Right lobe of liver (tissue), 6 donors: ENCODE measurements at regions not wholly inside any gene's neighbourhood (a gene's known extent, or its start where the extent isn't known, plus 50 kb on each side); places are given as distances from the start of the nearest gene placed in this dataset.

Experiments used
- ATAC-seq, 4 donors: fragments of 200-7000 bp; cut with Tn5 transposase; one replicate each; pipeline ENCODE4 v1.9.1; 2020; ENCODE audit warnings: mild to moderate bottlenecking in 4 of 4, moderate library complexity in 4 of 4
- DNase-seq, 3 donors: peaks; one replicate each; pipeline ENCODE4 v3.0.0-alpha.2; 2020
- H3K27ac ChIP-seq, 3 donors: fragments of 200-600 bp; one replicate each; pipeline ENCODE4 v1.8.0; 2022
- H3K27me3 ChIP-seq, 2 donors: fragments of 200-600 bp; one replicate each; pipeline ENCODE4 v1.8.0; 2022
- H3K36me3 ChIP-seq, 4 donors: fragments of 200-600 bp; sonication (generic) in 1 of 4; one replicate each; pipeline versions ENCODE4 v1.5.1 to v1.8.0; 2017 to 2022; ENCODE audit warnings: control low read depth in 1 of 4
- H3K4me1 ChIP-seq, 4 donors: fragments of 200-600 bp; sonication (generic) in 1 of 4; one replicate each; pipeline versions ENCODE4 v1.5.1 to v1.8.0; 2017 to 2022; ENCODE audit warnings: control low read depth in 1 of 4
- H3K4me3 ChIP-seq, 3 donors: fragments of 200-600 bp; one replicate each; pipeline ENCODE4 v1.8.0; 2022
- H3K9me3 ChIP-seq, 4 donors: fragments of 200-600 bp; sonication (generic) in 1 of 4; one replicate each; pipeline versions ENCODE4 v1.5.1 to v1.8.0; 2017 to 2022; ENCODE audit warnings: control low read depth in 1 of 4
- POLR2A ChIP-seq: fragments of 450-650 bp; IDR thresholded peaks from one replicate; pipeline ENCODE4 v1.6.1; 2017; ENCODE audit warnings: antibody characterized with exemption, mild to moderate bottlenecking
- WGBS: methylation state at CpG from one replicate; pipeline ENCODE4 v1.1.6; 2018; ENCODE audit warnings: low coverage, low lambda C conversion rate; ENCODE audit not compliant: insufficient coverage; ENCODE audit errors: missing lambda C conversion rate; 5-methylcytosine and 5-hydroxymethylcytosine counted together
- intact Hi-C, 2 donors: fragments of 100-400 bp; cut with DNase I; formaldehyde crosslinking; loops; one replicate each; pipeline versions ENCODE4 v1.11.2 to v1.14.1; 2022
- TF ChIP-seq, protein P1 (sequence below), 4 donors: fragments of 200-600 bp in 3 of 4; fragments of 450-650 bp in 1 of 4; IDR thresholded peaks; one replicate each; pipeline versions ENCODE4 v1.5.1 to v1.8.0; 2016 to 2022; ENCODE audit warnings: antibody characterized with exemption in 4 of 4, mild to moderate bottlenecking in 2 of 4
- donor health status: DM: no; HTN: yes; CAD: no.
- donor health status: DM: no; HTN: no; CAD: no.
- donor health status: DM: no; HTN: no; CAD: no.
- donor health status: DM: no; HTN: yes; CAD: no.
- donor health status: DM: no; HTN: yes; CAD: no.

DNA sequence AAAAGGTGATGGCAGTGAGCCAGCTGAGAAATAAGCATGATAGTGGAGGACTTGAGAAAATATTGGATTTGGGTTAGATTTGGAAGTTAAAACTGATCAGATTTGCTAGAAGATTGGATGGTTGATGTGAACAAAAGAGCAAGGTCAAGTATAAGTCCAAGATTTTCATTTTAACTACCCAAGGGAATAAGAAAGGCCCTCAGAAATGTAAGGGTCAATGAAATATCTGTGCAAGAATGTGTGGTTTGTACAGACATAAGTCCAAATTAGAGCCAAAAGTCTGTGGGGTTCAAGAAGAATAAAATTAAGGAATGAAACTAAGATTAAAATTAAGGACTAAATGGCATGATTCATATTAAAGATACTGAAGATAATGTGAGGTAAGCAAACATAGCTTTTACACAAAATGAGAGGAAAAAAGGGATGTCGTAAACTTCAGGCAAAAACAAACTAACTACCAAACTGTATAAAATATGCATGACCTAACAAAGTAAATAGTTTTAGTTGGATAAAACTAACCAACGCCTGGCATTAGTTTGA lies 78.4 kb upstream of the CACNA2D1 start:
- TF ChIP-seq, protein P1, sequence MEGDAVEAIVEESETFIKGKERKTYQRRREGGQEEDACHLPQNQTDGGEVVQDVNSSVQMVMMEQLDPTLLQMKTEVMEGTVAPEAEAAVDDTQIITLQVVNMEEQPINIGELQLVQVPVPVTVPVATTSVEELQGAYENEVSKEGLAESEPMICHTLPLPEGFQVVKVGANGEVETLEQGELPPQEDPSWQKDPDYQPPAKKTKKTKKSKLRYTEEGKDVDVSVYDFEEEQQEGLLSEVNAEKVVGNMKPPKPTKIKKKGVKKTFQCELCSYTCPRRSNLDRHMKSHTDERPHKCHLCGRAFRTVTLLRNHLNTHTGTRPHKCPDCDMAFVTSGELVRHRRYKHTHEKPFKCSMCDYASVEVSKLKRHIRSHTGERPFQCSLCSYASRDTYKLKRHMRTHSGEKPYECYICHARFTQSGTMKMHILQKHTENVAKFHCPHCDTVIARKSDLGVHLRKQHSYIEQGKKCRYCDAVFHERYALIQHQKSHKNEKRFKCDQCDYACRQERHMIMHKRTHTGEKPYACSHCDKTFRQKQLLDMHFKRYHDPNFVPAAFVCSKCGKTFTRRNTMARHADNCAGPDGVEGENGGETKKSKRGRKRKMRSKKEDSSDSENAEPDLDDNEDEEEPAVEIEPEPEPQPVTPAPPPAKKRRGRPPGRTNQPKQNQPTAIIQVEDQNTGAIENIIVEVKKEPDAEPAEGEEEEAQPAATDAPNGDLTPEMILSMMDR (IDR thresholded peaks at IDR 0.05), result no peak
- no peak for TF ChIP-seq POLR2A
- ATAC-seq (no peak), DNase-seq (no peak)
- H3K4me1 ChIP-seq, result no peaks in the 10 kb centered on the region
- 70% methylated on average over 2 of the region's 2 CpGs for WGBS
- H3K4me3 ChIP-seq, result no peak overlapping the region
- H3K9me3 ChIP-seq, result no peaks in the 10 kb centered on the region
- no peaks in the 10 kb centered on the region for H3K36me3 ChIP-seq
- H3K27me3 ChIP-seq, result no peaks in the 10 kb centered on the region
- intact Hi-C loops, result no loop called here
- H3K27ac ChIP-seq, result no peak overlapping the region

DNA sequence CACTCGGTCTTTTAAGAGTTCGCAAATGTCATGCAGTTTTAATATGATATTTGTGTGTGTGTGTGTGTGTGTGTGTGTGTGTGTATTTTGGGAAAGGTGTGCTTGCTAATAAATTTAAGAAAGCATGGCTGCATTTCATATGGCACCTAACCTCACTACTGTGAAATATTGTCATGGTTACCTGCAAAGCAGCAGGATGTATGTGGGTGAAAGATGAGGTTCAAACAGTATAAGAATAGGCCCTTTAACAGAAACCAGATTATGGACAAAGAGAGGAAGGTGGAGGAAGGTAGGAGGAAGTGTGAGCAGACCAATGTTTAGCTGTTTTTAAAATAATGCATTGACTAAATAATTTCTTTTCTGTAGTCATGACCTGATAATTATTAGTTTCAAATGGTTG lies 73.5 kb upstream of the CACNA2D1 start:
- WGBS, result 65% methylated on average over 2 of the region's 2 CpGs
- DNase-seq (no peak), ATAC-seq (no peak)
- no peak overlapping the region for H3K4me3 ChIP-seq
- H3K27me3 ChIP-seq, result no peaks in the 10 kb centered on the region
- H3K9me3 ChIP-seq, result no peaks in the 10 kb centered on the region
- H3K27ac ChIP-seq, result no peak overlapping the region
- intact Hi-C loops, result no loop called here
- no peaks in the 10 kb centered on the region for H3K4me1 ChIP-seq
- no peaks in the 10 kb centered on the region for H3K36me3 ChIP-seq
- TF ChIP-seq, protein P1 (IDR thresholded peaks at IDR 0.05), result no peak
- no peak for TF ChIP-seq POLR2A

DNA sequence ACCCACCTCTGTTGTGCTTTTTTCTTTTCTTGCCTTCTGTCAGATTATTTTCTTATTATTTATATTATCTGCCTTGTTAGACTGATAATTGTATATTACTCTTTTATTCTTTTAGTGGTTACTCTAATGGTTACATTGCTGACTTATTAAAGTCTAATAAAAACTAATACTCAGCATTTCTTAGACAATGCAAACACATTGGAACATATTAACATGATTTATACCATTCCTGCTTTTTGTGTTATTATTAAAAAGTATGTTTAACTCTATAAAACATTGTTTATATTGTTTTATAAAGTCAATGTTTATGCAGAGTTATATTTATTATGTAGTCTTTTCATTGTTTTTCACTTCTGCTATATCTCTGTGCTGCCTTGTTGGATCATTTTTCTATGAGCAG lies 68.0 kb upstream of the CACNA2D1 start:
- TF ChIP-seq, protein P1 (IDR thresholded peaks at IDR 0.05), result no peak
- TF ChIP-seq POLR2A, result no peak
- no peak overlapping the region for H3K27ac ChIP-seq
- intact Hi-C loops, result no loop called here
- no peak overlapping the region for H3K4me3 ChIP-seq
- H3K4me1 ChIP-seq, result no peaks in the 10 kb centered on the region
- H3K9me3 ChIP-seq, result no peaks in the 10 kb centered on the region
- H3K27me3 ChIP-seq, result no peaks in the 10 kb centered on the region
- DNase-seq, result no peak
- no peak for ATAC-seq
- H3K36me3 ChIP-seq, result no peaks in the 10 kb centered on the region

DNA sequence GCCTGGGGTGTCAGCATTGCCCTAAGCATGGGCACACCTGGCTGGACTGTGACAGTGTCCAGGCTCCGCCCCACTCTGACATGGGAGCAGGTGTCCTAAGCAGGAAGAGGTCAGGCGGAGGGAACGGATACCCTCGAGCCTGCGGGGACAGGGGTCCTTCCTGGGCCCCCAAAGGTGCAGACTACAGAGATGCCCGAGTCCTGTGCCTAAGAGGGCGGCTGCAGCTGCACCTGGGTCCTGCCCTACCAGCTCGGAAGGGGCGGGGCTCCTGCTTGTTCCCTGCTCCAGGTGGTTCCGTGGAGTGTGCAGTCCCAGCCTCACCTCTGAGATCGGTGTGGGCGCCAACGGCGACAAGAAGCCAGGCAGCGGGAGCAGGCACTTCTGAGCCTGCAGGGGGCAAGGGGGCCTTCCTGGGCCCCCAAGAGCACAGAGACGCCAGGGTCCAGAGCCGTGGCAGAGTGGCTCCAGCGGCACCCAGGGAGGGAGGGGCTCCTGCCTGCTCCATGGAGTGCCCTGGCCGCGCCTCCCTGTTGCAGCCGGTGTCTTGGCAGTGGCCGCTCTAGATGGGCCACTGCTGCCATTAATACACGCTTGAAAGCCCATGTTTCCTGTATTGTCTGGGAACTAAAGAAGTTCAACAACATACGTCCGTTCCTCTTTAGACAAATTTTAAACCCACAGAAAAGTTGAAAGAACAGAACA lies 64.5 kb upstream of the CACNA2D1 start:
- H3K27me3 ChIP-seq, result no peaks in the 10 kb centered on the region
- H3K4me3 ChIP-seq, result no peak overlapping the region
- H3K27ac ChIP-seq, result no peak overlapping the region
- no peak for DNase-seq
- ATAC-seq, result peak in 1 of 4 donors; percentile 32
- 24% methylated on average over 15 of the region's 25 CpGs for WGBS
- intact Hi-C loops, result no loop called here
- H3K9me3 ChIP-seq, result no peaks in the 10 kb centered on the region
- TF ChIP-seq POLR2A, result no peak
- TF ChIP-seq, protein P1 (IDR thresholded peaks at IDR 0.05), result no peak
- no peaks in the 10 kb centered on the region for H3K4me1 ChIP-seq
- H3K36me3 ChIP-seq, result no peaks in the 10 kb centered on the region
